Left renal cortex interstitium (tissue), 4 donors: ENCODE measurements at regions not wholly inside any gene's neighbourhood (a gene's known extent, or its start where the extent isn't known, plus 50 kb on each side); places are given as distances from the start of the nearest gene placed in this dataset.

Source experiments
- DNase-seq, 4 donors: peaks; one replicate each; pipeline ENCODE4 v3.0.0-alpha.2; 2013; ENCODE audit warnings: low read depth in 4 of 4, low spot score in 2 of 4, missing footprints in 1 of 4

DNA sequence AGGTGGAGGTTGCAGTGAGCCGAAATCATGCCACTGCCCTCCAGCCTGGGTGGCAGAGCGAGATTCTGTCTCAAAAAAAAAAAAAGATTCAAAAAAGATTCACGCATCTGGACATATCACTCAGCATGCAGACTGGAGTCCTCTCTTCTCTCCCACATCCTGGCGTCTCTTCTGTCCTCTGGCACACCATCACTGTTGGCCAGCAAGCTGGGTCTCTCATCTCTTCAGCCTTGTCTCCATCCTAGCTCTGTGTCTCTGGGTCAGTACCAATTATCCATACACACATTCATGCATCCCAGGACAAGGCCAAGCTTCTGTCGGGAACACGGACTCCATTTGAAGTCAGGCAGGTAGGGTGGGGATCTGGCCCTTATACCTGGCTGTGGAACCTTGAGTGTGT is 105.5 kb upstream of the MAP1LC3B2 start:
- no peak for DNase-seq

DNA sequence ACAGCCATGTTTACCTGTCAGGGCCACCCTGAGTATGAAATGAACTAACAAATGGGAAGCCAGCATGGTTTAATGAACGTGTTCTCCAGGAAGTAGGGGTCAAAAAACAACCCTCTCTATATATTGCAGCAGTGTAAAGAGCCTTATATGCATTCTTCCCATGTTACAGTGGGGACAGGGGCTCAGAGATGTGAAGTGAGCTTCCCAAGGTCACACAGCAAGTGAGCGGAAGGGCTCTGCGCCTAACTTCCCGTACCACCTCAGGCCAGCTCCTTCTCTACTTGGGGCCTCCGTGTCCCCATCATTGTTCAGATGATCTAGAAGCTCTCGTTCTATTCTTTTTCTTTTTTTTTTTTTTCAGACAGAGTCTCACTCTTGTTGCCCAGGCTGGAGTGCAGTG is 105.1 kb upstream of the MAP1LC3B2 start:
- no peak for DNase-seq

DNA sequence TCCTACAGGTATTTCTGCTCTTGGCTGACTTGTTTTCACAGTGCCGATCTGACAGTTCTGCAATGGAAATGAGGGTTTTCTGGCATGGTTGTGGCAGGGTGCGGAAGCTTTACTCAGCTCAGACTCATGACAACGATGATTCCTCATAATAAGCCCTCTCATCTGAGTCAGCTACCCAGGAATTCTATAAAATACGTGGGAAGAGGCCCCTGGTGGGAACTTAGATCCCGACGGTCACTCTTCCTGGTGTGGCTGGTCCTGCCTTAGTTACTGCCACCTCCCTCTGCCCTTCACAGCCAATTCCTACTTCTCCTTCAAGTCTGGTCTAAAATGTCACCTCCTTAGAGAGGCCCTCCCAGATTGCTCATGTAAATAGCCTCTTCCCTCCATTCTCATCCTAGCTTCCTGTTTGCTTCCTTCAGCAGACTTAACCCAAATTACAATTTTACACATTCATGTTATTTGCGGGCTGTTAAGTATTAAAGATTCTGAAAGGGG is 104.2 kb upstream of the MAP1LC3B2 start:
- DNase-seq, result no peak

DNA sequence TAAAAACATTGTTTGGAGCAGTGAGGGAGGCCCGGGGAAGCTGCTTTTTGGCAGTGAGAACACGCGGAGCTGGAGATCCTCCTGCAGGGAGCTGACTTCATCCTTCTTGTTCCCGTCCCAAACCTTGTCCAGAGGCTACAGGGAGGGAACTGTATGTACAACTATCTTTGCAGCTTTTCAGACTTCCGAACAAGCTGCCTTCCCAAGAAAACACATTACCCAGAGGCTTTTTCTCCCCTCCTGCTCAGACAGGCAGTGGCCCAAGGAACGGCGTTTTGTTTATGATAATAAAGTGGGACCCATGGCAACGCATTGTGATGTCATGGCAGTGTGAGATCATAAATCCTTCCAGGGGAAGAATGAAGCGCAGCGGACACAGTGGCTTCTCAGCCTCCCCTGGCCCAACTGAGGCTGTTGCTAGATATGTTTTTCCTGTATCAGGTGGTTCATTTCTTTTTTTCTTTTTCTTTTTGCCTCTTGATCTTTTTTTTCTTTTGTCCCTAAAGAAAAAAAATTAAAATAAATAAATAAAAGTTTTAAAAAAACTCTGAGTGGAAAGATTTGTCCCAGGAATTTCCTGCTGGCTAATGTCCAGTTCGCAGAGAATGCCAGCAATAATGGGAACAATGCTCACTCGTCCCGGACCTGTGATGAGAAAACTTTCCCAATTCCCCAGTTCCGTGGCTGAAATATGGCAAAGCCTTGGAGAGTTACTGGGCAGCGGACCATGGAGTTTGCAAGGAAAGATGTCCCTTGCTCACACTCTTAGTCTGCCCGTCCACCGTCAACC is 103.4 kb upstream of the MAP1LC3B2 start:
- peak; percentile 86 to 92 (median 86) for DNase-seq

DNA sequence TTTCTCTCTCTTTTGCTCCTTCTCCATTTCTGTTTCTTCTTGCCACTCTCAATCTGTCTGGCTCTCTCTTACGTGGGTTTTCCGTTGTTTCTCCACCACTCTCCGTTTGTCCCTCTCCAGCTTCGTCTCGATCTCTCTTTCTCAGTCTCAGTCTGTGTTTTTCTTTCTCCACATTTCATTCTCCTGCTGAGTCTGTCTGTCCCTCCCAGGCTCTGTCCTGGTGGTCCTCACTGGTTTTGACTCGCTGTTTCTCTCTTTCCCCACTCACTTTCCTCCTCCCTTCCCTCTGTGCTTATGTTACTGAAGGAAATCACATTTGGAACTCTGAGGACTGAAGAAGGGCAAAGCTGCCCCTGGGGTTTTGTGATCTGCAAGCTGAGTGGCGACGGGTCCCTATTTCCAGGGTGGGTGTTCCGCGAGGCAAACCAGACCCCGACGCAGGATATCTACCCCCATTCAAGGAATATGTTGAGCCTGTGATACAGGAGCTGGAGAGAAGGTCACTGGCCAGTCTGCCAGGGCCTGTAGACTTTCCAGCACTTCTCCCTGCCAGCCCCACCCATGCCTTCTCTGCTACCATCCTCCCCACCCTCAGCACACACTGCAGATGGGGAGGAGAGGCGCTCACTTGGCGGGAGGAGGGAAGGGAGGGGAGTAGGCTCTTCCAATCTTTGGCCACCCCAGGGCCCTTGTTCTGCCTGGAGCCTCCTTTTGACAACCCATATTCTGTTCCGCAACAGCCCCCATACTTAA is 102.7 kb upstream of the MAP1LC3B2 start:
- DNase-seq, result peak in 1 of 4 donors; percentile 11

DNA sequence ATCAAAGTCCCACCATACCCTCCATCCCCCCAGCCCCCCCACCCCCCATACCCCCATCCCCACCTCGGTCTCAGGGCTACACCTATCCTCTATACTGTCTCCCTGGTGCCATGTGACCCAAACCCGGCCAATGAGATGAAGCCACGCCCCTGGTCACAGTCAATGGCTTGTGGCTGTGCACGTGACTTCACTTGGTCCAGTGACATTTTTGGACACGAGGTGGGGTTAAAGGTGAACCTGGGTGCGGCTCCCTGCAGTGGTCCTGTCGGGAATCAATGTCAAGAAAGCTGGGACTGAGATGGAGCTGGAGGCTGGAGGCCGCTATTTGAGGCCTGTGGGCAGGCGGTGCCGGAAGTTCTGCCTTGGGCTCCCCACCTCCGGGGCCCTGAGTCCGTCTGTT is 100.7 kb upstream of the MAP1LC3B2 start:
- DNase-seq, result no peak

DNA sequence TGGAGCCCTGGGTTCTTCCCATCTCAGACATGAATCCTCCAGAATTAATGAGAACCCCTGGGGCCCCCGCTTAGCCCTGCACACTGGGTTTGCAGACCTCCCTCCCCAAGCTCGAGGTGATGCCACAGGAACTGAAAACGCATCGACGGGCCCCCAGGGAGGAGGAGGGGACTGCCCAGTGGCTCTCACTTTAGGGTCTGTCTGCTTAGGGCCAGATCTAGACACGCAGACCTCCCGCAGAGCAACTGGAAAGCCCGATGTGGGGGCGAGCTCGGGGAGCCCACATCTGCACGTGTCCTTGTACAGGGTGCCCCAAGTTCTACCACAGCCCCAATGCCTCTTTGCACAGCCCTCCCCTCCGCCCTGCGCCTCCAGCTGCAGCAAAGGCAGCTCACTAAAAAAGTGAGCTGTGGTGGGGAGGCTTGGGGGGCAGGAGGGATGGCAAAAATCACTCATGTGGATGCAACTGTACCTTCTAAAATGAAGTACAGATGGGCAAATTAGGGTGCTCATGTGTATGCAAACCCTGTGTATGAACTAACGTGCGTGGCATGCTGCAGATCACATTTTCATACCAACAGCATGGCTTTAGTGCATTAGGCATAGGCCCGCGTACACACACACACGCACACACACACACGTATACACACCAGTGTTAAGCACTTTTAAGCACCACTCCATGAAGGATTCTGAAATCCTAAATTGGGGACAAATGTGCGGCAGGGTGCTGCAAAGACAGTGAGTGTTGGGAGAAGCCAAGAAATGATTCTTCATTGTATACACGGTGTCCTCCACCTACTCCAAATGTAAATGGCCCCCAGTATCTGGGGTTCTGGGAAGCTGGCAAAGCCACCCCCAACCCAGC is 99.9 kb upstream of the MAP1LC3B2 start:
- DNase-seq, result no peak

DNA sequence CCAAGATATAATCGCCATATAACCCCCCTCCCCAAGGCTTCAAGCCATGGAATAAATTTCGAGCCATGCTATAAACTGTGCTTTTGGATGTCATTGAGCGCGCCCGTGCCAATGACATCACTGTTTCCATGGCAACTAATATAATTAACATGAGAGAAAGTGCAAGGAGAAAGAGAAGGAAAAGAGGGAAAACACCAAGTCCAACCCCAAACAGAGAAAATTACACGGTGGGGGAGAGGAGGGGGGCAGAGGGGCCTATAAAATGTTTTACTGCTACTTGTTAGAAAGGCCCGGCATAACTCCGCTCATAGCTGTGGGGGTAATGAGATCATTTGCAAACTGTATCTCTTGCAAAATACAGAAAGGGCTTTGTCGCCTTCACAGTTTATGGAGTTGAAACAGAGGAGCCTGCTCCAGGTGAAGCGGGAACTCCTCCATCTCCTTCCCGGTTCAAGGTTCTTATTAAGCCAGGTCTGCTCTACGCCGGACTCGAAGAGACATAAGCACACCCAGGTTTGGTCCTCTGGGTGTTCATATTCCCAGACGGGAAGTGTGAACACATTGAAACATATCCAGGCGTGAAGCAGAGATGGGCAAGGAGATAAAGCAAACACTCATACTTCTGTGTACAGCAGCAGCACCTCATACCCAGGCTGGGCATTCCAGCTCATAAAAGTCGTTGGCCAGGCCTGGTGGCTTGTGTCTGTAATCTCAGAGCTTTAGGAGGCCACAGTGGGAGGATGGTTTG is 99.1 kb upstream of the MAP1LC3B2 start:
- DNase-seq, result no peak

DNA sequence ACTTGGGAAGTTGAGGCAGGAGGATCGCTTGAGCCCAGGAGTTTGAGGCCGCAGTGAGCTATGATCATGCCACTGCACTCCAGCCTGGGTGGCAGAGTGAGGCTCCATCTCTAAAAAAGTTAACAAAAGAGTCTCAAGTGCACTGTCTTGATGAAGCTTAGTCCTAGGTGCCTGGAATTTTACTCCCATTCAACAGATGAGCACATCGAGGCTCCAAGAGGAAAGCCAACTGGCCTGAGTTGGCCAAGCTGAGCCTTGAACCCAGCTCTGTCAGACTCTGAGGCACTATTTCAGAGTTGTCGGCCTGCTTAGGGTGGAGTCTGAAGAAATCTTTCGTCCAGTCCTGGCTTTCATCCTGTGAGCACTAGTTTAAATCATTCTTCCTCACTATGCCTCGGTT is 98.1 kb upstream of the MAP1LC3B2 start:
- no peak for DNase-seq

DNA sequence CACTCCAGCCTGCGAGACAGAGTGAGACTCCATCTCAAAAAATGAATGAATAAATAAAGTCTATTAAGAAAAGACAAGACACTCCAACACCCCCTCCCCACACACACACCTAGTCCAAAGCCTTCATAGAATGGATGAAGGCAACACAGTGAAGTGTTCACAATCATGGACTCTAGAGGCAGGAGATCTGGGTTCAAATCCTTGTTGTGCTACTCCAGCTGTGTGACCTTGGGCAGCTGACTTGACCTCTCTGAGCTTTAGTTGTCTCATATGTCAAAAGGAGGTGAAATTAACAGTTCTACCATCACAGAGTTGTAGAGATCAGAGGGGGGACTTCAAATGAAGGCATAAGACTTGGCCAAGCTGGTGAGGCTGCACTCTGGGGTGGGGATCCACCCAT is 95.8 kb upstream of the MAP1LC3B2 start:
- no peak for DNase-seq

DNA sequence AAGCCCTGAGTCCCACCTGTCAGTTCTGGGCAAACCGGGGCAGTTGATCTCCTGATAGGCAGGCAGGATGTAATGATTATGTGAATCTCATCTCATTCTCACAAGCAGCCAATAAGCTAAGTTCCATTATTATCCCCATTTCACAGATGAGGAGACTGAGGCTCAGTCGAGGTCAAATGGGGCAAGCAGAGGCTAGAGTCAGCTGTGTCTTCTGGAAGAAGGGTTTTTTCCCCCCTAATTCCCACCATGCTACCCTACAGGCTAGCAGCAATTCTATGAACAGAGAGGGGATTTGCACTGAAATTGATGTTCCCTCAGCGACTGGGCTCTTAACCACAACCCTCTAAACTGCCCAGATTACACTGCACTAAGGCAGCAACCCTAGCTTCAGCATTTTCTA is 93.8 kb upstream of the MAP1LC3B2 start:
- DNase-seq, result no peak

DNA sequence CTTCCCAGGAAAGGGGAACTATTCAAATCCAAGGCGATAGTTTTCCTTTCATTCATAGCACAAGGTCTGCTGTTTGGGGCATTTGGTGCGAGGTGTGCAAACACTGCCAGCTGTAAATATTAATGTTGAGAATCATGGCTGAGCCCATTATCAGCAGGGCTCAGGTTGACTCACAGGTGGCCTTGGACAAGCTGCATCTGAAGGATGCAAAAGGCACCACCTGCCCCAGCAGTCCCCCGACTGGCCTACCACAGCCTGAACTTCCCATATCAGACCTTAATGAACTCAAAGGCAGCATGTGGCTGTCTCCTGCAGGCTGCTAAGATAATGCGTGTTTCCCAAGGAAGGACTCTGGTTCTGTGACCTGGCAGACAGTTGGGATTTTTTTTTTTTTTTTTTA is 93.3 kb upstream of the MAP1LC3B2 start:
- DNase-seq, result no peak

DNA sequence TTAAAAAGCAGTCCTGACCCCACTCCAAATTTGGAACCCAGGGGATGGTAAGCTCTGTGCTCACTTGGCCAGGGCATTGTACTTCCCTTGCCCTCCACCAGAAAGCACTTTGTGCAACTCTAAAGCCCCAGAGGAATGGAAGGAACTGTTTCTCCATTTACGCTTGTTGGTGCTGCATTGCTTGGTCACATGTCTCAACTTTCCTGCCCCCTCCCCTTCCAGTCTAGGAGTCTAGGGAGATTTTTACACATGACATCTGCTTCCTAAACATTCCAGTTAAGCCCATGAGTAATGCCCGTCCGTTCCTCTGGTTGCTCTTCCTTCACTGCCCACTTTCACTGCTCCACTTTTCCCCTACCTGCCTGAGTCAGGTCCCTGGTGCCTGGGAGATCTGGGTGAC is 92.6 kb upstream of the MAP1LC3B2 start:
- no peak for DNase-seq

DNA sequence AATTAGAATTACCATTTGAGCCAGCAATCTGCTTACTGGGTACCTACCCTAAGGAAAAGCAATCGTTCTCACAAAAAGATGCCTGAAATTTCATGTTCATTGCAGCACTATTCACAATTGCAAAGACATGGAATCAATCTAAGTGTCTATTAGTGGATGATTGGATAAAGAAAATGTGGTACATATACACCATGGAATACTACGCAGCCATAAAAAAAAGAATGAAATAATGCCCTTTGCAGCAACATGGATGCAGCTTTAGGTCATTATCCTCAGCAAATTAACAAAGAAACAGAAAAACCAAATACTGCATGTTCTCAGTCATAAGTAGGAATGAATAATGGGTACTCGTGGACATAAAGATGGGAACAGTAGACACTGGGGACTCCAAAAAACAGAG is 89.8 kb upstream of the MAP1LC3B2 start:
- no peak for DNase-seq

DNA sequence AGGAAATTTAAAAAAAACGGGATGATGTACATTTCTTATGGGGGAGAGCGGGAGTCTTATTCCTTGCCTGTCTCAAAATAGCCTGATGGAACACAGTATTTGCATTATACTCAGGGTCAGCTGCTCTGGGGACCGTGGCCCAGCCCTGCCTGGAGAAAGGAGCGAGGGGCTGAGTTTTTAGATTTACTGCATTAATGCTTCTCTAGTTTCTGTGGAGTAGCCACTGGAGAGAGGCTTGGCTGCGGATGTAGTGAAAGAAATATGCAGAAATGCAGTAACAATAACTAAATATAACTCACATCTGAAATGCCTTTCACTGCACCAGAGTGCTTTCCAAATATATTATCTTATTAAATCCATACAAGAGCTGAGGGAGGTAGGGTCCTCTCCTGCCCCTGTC is 87.6 kb upstream of the MAP1LC3B2 start:
- DNase-seq, result no peak

DNA sequence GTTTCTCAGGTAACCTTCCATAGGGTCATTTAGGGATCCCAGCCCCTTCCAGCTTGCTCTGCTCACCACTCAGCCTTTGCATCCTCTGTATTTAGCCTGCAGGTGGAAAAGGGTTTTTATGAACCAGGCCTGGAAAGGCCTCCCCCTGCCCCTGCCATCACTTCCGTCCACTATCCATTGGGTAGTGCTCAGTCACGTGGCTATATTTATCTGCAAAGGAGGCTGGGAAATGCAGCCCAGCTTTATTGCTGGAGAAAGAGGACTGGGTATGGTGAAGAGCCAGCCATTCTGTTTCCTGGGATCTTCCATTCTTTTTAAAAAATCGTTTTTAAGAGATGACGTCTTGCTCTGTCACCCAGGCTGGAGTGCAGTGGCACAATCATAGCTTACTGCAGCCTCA is 87.0 kb upstream of the MAP1LC3B2 start:
- no peak for DNase-seq

DNA sequence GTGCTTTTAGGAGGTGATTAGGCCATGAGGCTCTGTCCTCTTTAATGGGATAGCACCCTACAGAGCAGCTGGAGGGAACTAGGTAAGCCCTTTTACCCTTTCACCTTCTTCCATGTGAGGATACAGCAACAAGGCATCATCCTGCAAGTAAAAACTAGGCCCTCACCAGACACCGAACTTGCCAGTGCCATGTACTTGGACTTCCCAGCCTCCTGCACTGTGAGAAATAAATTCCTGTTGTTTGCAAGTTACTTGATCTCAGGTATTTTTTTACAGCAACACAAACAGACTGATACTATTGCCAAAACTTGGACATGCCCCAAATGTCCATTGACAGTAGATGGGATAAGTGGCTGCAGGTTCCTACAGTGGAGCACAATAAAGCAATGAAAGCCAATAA is 85.8 kb upstream of the MAP1LC3B2 start:
- no peak for DNase-seq

DNA sequence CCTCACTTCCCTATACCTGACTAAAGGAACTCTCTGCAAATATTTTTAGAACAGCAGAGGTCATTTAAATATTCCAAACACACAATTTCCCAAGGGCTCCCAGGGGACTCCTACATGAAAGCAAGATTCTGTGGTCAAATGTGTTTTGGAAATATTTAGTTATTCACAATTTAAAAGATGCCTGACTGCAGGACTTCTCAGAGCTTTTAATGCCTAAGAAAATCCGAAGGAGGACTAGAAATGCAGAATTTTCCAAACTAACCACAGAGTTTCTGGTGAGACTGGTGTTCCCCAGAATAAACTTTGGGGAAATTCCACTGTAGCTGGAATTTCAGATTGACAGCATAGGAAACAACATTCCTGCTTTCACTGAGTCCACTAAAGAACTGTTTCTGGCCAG is 84.8 kb upstream of the MAP1LC3B2 start:
- DNase-seq, result no peak

DNA sequence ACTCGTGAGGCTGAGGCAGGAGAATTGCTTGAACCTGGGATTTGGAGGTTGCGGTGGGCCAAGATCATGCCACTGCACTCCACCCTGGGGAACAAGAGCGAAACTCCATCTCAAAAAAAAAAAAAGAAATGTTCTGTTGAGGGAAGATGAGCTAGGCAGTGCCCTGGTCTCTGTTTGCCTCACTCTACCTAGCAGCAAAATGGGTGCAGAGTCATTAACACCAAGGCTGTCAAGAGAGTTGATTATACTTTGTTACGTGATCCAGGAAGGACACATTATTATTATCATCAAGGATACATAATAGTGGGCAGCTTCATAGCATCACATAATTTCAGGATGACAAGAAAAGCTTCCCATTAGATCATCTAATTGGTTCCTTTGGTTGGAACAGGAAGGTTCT is 84.3 kb upstream of the MAP1LC3B2 start:
- DNase-seq, result no peak

DNA sequence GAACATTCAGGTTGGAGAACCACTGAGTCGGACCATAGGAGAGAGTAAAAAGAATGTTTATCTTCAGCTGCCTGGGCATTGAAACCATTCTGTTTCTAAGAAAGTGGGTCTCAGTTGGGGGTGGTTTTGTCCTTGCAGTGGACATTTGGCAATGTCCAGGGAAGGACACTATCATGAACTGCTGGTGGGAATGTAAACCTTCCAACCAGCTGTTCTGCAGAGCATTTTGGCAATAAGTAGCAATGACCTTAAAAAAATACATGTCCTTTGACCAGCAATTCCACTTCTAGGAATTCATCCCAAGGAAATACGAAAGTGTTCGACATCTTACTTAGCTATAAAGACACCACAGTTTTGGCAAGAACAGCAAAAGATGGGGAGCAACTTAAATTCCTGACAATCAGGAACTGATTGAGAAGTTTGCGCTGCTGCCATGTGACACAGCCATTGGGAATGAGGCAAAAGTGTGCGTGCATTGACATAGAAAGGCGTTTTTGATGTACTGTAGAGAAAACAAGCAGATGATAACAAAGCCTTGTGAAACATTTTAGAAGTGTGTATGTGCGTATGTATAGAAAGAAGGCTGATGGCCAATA is 82.9 kb upstream of the MAP1LC3B2 start:
- no peak for DNase-seq
